ENCODE measurements at regions not wholly inside any gene's neighbourhood (a gene's known extent, or its start where the extent isn't known, plus 50 kb on each side); places are given as distances from the start of the nearest gene placed in this dataset.
"Not testable (repeated sequence)": the region's sequence is repeated elsewhere in the genome, so short reads cannot be mapped to it uniquely, and the experiment has no call there.

GRCh38 chr12:89154743-89155499 lies 197.4 kb downstream of the DUSP6 start:
- no peak for DNase-seq (ENCODE audit: low spot score)

- no peak for DNase-seq (ENCODE audit: low spot score)
These were observed 199.0 kb downstream of the DUSP6 start for GRCh38 chr12:89153341-89153740.

DNA sequence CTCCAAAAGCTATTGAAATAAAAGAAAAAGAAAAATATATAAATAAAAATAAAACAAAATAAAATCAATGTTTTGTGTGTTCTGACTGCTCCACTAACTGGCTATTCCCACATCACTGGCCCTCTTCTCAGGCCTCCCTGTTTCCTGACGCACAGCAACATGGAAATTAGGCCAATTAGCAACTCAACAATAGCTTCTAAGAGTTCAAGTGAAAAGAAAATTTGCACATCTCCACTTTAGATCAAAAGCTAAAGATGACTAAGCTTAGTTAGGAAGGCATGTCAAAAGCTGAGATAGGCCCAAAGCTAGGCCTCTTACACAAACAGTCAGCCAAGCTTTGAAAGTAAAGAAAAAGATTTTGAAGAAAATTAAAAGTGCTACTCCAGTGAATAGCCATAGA lies 200.8 kb downstream of the DUSP6 start:
- no peak for DNase-seq (ENCODE audit: low spot score)

GRCh38 chr12:89150789-89151188 lies 201.5 kb downstream of the DUSP6 start:
- DNase-seq (ENCODE audit: low spot score): not testable (repeated sequence)

GRCh38 chr12:89140602-89141238 lies 211.6 kb downstream of the DUSP6 start:
- DNase-seq (ENCODE audit: low spot score): no peak

- DNase-seq (ENCODE audit: low spot score): no peak
These were observed 212.2 kb downstream of the DUSP6 start for GRCh38 chr12:89140141-89140540.

DNA sequence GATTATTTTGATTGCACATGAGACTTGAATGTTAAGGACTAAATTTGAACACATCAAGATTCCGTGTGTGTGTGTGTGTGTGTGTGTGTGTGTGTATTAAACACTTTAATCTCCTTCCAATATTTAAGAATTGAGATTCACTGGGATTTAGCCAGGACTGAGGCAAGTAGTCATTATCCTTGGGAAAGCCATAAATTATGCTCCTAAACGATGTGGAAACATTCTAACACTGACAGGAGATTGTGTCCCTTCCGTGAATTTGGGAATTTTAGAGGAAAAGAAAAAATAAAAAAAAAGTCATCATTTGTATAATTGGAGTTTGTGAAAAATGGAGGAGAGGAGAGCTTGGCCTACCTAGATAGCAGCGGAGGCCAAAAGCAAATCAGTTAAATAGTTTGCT lies 212.9 kb downstream of the DUSP6 start:
- DNase-seq (ENCODE audit: low spot score): no peak

DNA sequence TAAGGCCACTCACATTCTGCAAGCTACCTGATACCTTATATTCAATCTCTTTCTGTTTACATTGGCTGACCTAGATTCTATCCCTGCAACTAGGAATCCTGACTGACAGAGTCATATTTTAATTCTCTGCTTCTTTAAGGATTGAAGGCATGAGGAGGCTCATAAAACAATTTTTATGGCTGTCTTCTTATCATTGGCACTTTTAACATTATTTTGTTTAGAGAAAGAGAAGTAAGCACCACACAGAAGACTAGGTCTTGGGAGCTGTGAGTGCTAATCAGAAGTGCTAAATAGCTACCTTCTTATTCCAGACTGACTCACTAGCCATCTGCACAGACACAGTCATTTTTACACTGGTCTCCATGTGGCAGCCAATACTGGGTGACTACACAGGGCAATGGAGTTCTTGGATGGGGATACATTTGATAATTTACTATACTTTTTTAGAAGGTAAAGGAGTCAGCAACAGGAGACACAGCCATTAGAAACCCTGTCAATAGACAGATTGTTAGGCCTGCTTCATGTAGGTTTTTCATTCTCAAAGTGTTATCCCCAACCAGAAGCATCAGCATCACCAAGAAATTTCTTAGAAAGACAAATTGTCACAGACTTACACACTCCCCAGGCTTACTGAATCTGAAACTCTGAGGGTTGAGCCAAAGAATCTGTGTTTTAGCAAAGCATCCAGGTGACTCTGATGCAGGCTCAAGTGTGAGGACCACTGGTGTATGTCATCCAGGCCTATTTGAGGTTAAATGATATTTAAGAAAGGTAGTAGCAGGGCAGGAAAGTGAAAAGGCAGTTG lies 214.1 kb downstream of the DUSP6 start:
- peak; percentile 82 for DNase-seq (ENCODE audit: low spot score)

DNA sequence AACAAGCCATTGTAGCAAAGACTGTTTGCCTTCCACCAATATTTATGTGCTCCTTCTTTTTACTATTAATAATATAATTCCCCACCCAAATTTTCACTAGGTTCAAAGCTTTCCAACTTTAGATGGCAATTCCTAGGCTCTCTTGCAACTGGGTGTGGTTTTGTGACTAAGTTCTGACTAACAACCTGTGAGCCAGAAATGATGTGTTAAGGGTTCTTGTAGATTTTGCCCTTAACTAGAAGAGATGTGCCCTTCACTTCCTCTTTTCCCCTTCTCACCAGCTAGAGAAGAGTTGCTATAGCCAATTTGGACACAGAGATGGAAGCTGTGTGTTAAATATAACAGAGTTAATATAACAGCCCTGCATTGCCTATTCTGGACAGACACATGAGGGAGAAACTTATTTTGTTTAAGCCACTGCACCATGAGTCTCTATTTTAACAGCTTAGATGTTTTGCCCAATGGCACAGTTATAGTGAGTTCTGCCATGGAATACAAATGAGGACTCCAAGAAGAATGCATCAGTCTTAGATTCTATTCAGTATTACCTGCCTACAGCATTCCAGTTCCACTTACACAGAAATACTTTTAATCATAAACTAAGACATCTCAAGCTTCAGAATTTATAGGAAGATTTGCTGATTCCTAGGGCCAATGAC lies 216.2 kb downstream of the DUSP6 start:
- DNase-seq (ENCODE audit: low spot score): peak; percentile 57

DNA sequence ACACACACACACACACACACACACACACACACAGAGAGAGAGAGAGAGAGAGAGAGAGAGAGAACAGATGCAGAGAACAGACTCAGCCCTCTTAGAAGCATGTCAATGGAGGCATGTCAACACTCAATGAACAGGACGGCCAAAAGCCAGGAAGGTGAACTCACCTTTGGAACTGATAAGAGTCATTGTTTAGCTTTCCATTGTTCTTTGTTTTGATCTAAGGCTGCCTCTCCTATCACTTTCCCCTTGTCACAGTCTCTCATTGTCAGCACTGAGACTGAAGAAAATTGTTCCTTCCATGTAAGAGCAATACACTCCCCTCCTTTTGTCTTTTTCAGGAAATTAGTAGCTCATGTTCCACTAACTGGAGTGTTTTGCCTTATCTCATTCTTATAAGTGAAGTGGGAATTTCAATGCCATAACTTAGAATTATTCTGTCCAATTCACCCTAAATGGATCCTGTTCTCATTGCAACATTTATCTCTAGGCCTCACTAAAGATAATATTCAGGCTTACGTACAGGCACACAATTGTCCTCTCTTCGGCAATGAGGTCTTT lies 218.0 kb downstream of the DUSP6 start:
- DNase-seq (ENCODE audit: low spot score): no peak

- peak; percentile 41 for DNase-seq (ENCODE audit: low spot score)
These were observed 223.0 kb downstream of the DUSP6 start for GRCh38 chr12:89129167-89129870.

GRCh38 chr12:89126712-89127111 lies 225.6 kb downstream of the DUSP6 start:
- no peak for DNase-seq (ENCODE audit: low spot score)

DNA sequence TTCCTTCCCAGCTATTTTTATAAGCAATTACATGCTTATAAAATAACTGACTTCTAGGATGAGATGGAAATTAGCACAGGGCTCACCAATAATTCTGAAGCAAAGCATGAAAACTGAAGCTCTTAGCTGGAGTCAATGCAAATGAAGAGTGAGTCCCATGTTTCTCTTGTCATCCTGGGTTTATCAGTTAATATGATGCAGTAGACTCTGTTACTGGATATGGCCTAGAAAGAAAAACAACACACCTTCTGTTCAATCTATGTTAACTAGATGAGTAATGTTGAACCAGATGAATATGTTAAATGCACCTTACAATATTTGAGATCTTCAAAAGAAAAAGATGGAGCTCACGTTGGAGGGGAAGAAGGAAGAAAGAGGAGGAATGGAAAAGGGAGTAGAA lies 229.4 kb downstream of the DUSP6 start:
- no peak for DNase-seq (ENCODE audit: low spot score)

DNA sequence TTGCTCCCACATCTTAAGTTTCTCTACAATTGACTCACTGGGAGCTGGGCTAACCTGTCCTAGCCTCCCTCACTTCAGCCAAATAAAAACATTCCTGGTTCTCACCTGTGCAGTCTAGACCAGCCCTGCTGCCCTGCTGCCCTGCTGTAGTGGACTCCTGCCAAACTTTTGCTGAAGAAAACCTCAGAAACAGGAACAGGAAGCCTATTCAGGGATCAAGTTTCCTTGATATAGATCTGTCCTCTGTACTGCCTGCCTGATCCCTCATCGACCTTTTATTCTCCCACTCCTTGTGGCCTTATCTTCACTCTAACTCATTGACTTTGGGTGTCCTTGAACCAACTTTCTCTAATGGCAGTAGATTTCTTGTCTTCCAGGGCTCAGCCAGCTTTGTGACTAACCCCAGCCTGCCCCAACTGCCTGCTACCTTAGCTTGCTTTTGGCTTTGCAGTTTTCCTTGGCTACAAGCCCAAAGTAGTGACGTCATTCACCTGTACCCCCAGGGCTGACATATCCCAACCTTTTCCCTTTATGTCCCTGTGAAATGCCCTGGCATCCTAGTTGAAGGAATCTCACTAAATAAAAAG lies 234.8 kb downstream of the DUSP6 start:
- DNase-seq (ENCODE audit: low spot score): no peak

- no peak for DNase-seq (ENCODE audit: low spot score)
These were observed 240.3 kb downstream of the DUSP6 start for GRCh38 chr12:89111964-89112363.

GRCh38 chr12:89108265-89108664 lies 244.0 kb downstream of the DUSP6 start:
- no peak for DNase-seq (ENCODE audit: low spot score)

DNA sequence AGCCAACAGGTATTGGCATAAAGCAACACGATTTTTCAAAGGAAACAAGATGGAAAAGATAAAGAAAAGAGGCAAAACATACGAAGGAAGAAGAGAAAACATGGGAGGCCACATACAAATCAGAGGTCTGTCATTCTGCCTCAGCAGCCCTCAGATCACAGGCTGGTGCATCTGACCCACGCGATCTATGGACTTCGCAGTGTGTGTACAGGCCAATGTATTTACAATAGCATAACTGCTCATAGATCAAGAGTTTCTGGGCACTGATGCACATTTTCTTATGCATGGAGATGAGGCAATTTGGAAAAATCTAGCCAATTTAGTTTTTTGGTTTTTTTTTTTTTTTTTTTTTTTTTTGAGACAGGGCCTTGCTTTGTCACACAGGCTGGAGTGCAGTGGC lies 245.4 kb downstream of the DUSP6 start:
- DNase-seq (ENCODE audit: low spot score): no peak

- DNase-seq (ENCODE audit: low spot score): no peak
These were observed 247.1 kb downstream of the DUSP6 start for GRCh38 chr12:89105243-89105642.

GRCh38 chr12:89103831-89104230 lies 248.5 kb downstream of the DUSP6 start:
- DNase-seq (ENCODE audit: low spot score): no peak

- no peak for DNase-seq (ENCODE audit: low spot score)
These were observed 250.9 kb downstream of the DUSP6 start for GRCh38 chr12:89101440-89101839.
